ENCODE measurements at regions not wholly inside any gene's neighbourhood (a gene's known extent, or its start where the extent isn't known, plus 50 kb on each side); places are given as distances from the start of the nearest gene placed in this dataset.
"Not testable (repeated sequence)": the region's sequence is repeated elsewhere in the genome, so short reads cannot be mapped to it uniquely, and the experiment has no call there.

- ATAC-seq: peak in 3 of 4 donors; percentile 35 to 68 (median 47)
- Histone ChIP-seq H3K36me3 (no peaks in the 10 kb centered on the region), H3K27me3 (no peaks in the 10 kb centered on the region), H3K9me3 (no peaks in the 10 kb centered on the region), H3K4me1 (peaks cover 0 to 22% (median 8%) of the 10 kb centered on the region in 3 donors), H3K27ac (peak overlapping the region in 1 of 4 donors; percentile 34), H3K4me3 (no peak overlapping the region)
- 15 to 22% methylated on average over 1 of the region's 1 CpG for WGBS, 2 donors
- TF ChIP-seq CTCF (IDR thresholded peaks at IDR 0.05): no peak
- no peak for FAIRE-seq
- intact Hi-C loops (cut with DNase I): no loop called here
- no peak for DNase-seq
Measured at GRCh38 chr7:12929476-12930140, 242.2 kb downstream of the ARL4A start.

DNA sequence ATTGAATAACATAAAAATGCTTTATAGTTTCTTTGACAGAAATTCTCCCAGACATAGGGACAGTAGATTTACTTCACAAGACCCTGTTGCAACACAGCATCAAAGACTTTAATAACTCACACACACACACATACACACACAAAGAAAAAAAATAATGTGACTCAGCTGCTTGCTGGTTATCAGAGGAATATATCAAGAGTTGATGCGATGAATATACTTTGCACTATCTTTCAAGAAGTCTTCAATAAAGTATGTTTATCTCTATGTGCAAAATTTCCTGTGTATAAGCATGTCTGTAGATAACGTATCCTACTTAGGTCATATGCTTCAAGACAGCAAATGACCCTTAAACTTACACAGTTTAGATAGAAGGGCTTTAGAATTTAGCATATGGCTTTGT, 243.1 kb downstream of the ARL4A start:
- intact Hi-C loops (cut with DNase I): no loop called here
- no peaks in the 10 kb centered on the region for H3K27me3 ChIP-seq
- ATAC-seq (no peak), DNase-seq (no peak), FAIRE-seq (no peak)
- H3K9me3 ChIP-seq: no peaks in the 10 kb centered on the region
- H3K27ac ChIP-seq: no peak overlapping the region
- H3K4me3 ChIP-seq: no peak overlapping the region
- no peaks in the 10 kb centered on the region for H3K36me3 ChIP-seq
- 85 to 92% methylated on average over 2 of the region's 2 CpGs for WGBS, 2 donors
- H3K4me1 ChIP-seq: peaks cover 0 to 18% (median 8%) of the 10 kb centered on the region in 3 donors
- TF ChIP-seq CTCF (IDR thresholded peaks at IDR 0.05): no peak

GRCh38 chr7:12931465-12931864, 244.0 kb downstream of the ARL4A start:
- H3K9me3 ChIP-seq; intact Hi-C loops (cut with DNase I); H3K27me3 ChIP-seq; H3K36me3 ChIP-seq; DNase-seq; H3K4me3 ChIP-seq; ATAC-seq; FAIRE-seq; H3K27ac ChIP-seq: not testable (repeated sequence)
- 90 to 91% methylated on average over 19 of the region's 19 CpGs for WGBS, 2 donors
- peaks cover 0 to 14% (median 0%) of the 10 kb centered on the region in 3 donors for H3K4me1 ChIP-seq

DNA sequence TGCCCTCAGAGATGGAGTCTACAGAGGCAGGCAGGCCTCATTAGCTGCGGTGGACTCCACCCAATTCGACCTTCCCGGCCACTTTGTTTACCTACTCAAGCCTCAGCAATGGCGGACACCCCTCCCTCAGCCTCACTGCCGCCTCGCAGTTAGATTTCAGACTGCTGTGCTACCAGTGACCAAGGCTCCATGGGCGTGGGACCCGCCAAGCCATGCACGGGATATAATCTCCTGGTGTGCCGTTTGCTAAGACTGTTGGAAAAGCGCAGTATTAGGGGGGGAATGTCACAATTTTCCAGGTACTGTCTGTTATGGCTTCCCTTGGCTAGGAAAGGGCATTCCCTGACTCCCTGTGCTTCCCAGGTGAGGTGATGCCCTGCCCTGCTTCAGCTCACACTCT, 252.3 kb downstream of the ARL4A start:
- ATAC-seq (no peak), DNase-seq (peak in 1 of 6 donors; percentile 37), FAIRE-seq (no peak)
- no peak for TF ChIP-seq CTCF (IDR thresholded peaks at IDR 0.05)
- Histone ChIP-seq H3K4me3 (no peak overlapping the region), H3K36me3 (no peaks in the 10 kb centered on the region), H3K27ac (no peak overlapping the region), H3K27me3 (no peaks in the 10 kb centered on the region), H3K9me3 (no peaks in the 10 kb centered on the region), H3K4me1 (peaks cover 17 to 24% (median 21%) of the 10 kb centered on the region in 3 donors)
- 95 to 97% methylated on average over 11 of the region's 11 CpGs for WGBS, 2 donors
- intact Hi-C loops (cut with DNase I): no loop called here

- DNase-seq: no peak
- Histone ChIP-seq H3K27me3 (no peaks in the 10 kb centered on the region), H3K4me1 (peaks cover 17 to 24% (median 21%) of the 10 kb centered on the region in 3 donors), H3K36me3 (no peaks in the 10 kb centered on the region), H3K27ac (peak overlapping the region in 1 of 4 donors; percentile 56), H3K4me3 (no peak overlapping the region), H3K9me3 (no peaks in the 10 kb centered on the region)
- FAIRE-seq: no peak
- 28 to 40% methylated on average over 8 of the region's 8 CpGs for WGBS, 2 donors
- peak; percentile 57 to 77 (median 64) for ATAC-seq
- TF ChIP-seq CTCF (IDR thresholded peaks at IDR 0.05): no peak
- intact Hi-C loops (cut with DNase I): no loop called here
Measured at GRCh38 chr7:12941512-12941911, 254.1 kb downstream of the ARL4A start.
